ENCODE measurements at regions not wholly inside any gene's neighbourhood (a gene's known extent, or its start where the extent isn't known, plus 50 kb on each side); places are given as distances from the start of the nearest gene placed in this dataset.

DNA sequence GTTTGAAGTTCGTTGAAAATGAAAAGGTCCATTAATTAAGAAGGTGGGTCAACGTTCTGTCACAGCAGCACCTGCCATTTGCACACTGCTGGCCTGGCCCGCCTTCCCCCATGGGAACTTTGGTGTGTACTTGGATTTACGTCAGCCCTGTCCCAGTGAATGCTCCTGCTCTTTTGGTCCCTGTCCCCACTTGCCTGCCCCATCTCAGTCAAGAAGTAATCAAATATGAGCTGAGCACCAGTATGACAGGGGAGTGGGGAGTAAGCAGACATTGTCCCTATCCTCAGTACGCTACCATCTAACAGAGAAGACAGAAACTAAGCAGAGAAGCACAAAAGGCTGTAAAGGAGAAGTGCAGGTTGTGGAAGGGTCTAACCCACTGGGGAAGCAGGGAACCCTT lies 65.1 kb downstream of the SLC4A3 start:
- H3K23me2 ChIP-seq (ENCODE audit: insufficient read length, low read depth, low read length, poor library complexity, severe bottlenecking), result no peaks in the 10 kb centered on the region
- no peak overlapping the region for H3K9ac ChIP-seq (ENCODE audit: extremely low read depth, insufficient read length, low read length)
- no peak overlapping the region for H3K23ac ChIP-seq (ENCODE audit: insufficient read length, low read depth, low read length)
- no peak overlapping the region for H3T11ph ChIP-seq (ENCODE audit: low read length)
- Mint-ChIP-seq H3K27me3 (ENCODE audit: low read depth) (peaks cover 1% of the 10 kb centered on the region), H3K4me1 (peaks cover 23 to 27% of the 10 kb centered on the region in 2 experiments), H3K9me3 (no peaks in the 10 kb centered on the region), H3K36me3 (ENCODE audit: insufficient read depth in 1 of 3, low read depth in 3 of 3) (no peaks in the 10 kb centered on the region; a peak in 1 of 7 replicates), H3K27ac (no peak overlapping the region), H3K4me3 (no peak overlapping the region)
- no peaks in the 10 kb centered on the region for H4K20me1 ChIP-seq (ENCODE audit: control insufficient read depth, insufficient read depth, insufficient read length)
- no peak overlapping the region for H2BK5ac ChIP-seq (ENCODE audit: insufficient read length, low read length)
- H3K79me1 ChIP-seq (ENCODE audit: insufficient read depth, low read depth, low read length, poor library complexity, severe bottlenecking), result no peaks in the 10 kb centered on the region
- H4K91ac ChIP-seq (ENCODE audit: insufficient read length, low read depth, low read length), result no peak overlapping the region
- H3K4ac ChIP-seq (ENCODE audit: low read depth, low read length), result no peak overlapping the region
- no peak overlapping the region; the same call in 1 of the 2 replicates for H3K14ac ChIP-seq (ENCODE audit: insufficient read depth, low read length)
- no peak overlapping the region for H2BK20ac ChIP-seq (ENCODE audit: low read depth, low read length, poor library complexity, severe bottlenecking)
- H2AK5ac ChIP-seq (ENCODE audit: insufficient read length, low read length), result no peak overlapping the region
- no peak for DNase-seq
- H2AFZ ChIP-seq (ENCODE audit: low read length), result no peak overlapping the region
- WGBS (ENCODE audit: extremely low coverage, insufficient read length, low lambda C conversion rate), result no CpG with 5 or more reads among the region's 5 CpGs
- H3K79me2 ChIP-seq (ENCODE audit: insufficient read depth, low read length), result 0 out of 2 replicates have a peak, but pooled peaks cover 2% of the 10 kb centered on the region
- H3K9me3 ChIP-seq (ENCODE audit: control insufficient read depth, low read depth, low read length), result no peaks in the 10 kb centered on the region
- H3K18ac ChIP-seq (ENCODE audit: insufficient read length, low read depth, low read length), result peak overlapping the region; percentile 37
- H4K5ac ChIP-seq (ENCODE audit: insufficient read length, low read depth, low read length), result no peak overlapping the region
- no peak overlapping the region for H3K27ac ChIP-seq (ENCODE audit: insufficient read length, low read depth, low read length)
- no peak overlapping the region for H2BK12ac ChIP-seq (ENCODE audit: insufficient read length, low read depth, low read length)
- H3K4me2 ChIP-seq (ENCODE audit: insufficient read depth, insufficient read length, low read length), result no peak overlapping the region
- TF ChIP-seq, protein P1, sequence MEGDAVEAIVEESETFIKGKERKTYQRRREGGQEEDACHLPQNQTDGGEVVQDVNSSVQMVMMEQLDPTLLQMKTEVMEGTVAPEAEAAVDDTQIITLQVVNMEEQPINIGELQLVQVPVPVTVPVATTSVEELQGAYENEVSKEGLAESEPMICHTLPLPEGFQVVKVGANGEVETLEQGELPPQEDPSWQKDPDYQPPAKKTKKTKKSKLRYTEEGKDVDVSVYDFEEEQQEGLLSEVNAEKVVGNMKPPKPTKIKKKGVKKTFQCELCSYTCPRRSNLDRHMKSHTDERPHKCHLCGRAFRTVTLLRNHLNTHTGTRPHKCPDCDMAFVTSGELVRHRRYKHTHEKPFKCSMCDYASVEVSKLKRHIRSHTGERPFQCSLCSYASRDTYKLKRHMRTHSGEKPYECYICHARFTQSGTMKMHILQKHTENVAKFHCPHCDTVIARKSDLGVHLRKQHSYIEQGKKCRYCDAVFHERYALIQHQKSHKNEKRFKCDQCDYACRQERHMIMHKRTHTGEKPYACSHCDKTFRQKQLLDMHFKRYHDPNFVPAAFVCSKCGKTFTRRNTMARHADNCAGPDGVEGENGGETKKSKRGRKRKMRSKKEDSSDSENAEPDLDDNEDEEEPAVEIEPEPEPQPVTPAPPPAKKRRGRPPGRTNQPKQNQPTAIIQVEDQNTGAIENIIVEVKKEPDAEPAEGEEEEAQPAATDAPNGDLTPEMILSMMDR (conservative IDR thresholded peaks at IDR 0.05), result no peak
- H3K27me3 ChIP-seq (ENCODE audit: insufficient read depth, low read length), result no peaks in the 10 kb centered on the region
- no peak overlapping the region for H4K8ac ChIP-seq (replicated peaks; ENCODE audit: insufficient read length, low read depth, low read length)
- no peaks in the 10 kb centered on the region for H3K4me1 ChIP-seq (ENCODE audit: insufficient read depth, low read length)
- H3K56ac ChIP-seq (ENCODE audit: insufficient read length, low read depth, low read length), result no peak overlapping the region
- H2BK15ac ChIP-seq (ENCODE audit: low read depth, low read length), result no peak overlapping the region
- no peak overlapping the region for H2BK120ac ChIP-seq (ENCODE audit: low read depth, low read length, poor library complexity, severe bottlenecking)
